ENCODE measurements at regions not wholly inside any gene's neighbourhood (a gene's known extent, or its start where the extent isn't known, plus 50 kb on each side); places are given as distances from the start of the nearest gene placed in this dataset.

DNA sequence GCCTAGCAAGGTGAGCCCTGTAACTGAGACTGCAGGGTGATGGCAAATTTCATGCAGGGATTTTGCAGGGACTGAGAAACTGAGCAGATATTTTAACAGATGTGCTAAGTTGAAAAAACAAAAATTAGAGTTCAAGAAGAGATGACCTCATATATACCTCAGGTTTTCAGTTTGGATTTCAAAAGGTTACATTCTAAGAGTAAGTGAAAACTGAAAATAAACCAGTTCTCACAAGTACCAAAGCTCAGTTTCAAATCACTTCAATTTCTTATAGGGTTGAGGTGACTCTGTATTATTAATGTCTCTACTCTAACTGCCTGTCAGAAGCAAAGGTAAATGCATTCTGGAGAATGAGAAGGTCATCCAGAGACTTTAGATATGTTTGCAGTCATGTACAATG lies 237.4 kb upstream of the VRK2 start:
- Histone ChIP-seq H3K27me3 (ENCODE audit: control insufficient read depth, insufficient read depth, low read length) (no peaks in the 10 kb centered on the region), H3K4me3 (ENCODE audit: low read depth, low read length) (no peak overlapping the region), H3K36me3 (ENCODE audit: control insufficient read depth, insufficient read depth, low read length) (no peaks in the 10 kb centered on the region)
- TF ChIP-seq CTCF (IDR thresholded peaks at IDR 0.05; ENCODE audit: insufficient read depth, low read length, poor library complexity, severe bottlenecking): no peak
- no peak for DNase-seq (ENCODE audit: low read depth)

DNA sequence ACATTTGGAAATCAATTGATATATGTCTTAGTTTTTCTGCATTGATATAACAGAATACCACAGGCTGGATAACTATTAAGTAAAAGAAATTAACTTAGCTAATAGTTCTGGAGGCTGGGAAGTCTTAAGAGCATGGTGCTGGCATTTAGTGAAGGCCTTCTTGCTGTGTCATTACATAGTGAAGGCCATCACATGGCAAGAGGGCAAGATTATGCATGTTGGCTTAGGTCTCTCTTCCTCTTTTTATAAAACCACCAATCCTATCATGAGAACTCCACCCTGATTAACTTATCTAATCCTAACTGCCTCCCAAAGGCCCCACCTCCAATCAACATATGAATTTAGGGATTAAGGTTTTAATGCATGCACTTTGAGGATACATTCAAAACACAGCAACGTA lies 225.5 kb upstream of the VRK2 start:
- Histone ChIP-seq H3K4me3 (ENCODE audit: low read depth, low read length) (no peak overlapping the region), H3K27me3 (ENCODE audit: control insufficient read depth, insufficient read depth, low read length) (no peaks in the 10 kb centered on the region), H3K36me3 (ENCODE audit: control insufficient read depth, insufficient read depth, low read length) (no peaks in the 10 kb centered on the region)
- DNase-seq (ENCODE audit: low read depth): no peak
- TF ChIP-seq CTCF (IDR thresholded peaks at IDR 0.05; ENCODE audit: insufficient read depth, low read length, poor library complexity, severe bottlenecking): no peak

GRCh38 chr2:57828221-57828620 lies 218.4 kb upstream of the VRK2 start:
- Histone ChIP-seq H3K27me3 (ENCODE audit: control insufficient read depth, insufficient read depth, low read length) (no peaks in the 10 kb centered on the region), H3K4me3 (ENCODE audit: low read depth, low read length) (no peak overlapping the region), H3K36me3 (ENCODE audit: control insufficient read depth, insufficient read depth, low read length) (no peaks in the 10 kb centered on the region)
- DNase-seq (ENCODE audit: low read depth): no peak
- TF ChIP-seq CTCF (IDR thresholded peaks at IDR 0.05; ENCODE audit: insufficient read depth, low read length, poor library complexity, severe bottlenecking): no peak

DNA sequence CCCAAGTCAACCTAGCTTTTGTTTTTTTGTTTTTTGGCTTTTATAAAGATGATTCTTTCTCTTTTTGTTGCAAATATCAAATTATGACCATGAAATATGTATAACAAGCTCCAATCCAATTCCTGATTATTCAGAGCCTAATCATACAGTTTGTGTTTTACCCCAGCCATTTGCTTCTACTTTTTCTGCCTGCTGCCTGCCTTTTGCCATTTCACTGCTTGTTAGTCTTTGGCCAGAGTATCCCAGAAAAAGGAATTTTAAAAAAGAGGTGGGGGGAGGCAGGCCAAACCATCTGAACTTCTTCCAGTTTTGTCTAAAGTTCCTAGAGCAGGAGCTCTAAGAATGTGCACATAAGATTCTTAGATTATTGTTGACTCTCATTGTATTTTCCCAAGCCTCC lies 211.9 kb upstream of the VRK2 start:
- no peaks in the 10 kb centered on the region for H3K36me3 ChIP-seq (ENCODE audit: control insufficient read depth, insufficient read depth, low read length)
- DNase-seq (ENCODE audit: low read depth): no peak
- no peak for TF ChIP-seq CTCF (IDR thresholded peaks at IDR 0.05; ENCODE audit: insufficient read depth, low read length, poor library complexity, severe bottlenecking)
- no peak overlapping the region for H3K4me3 ChIP-seq (ENCODE audit: low read depth, low read length)
- no peaks in the 10 kb centered on the region for H3K27me3 ChIP-seq (ENCODE audit: control insufficient read depth, insufficient read depth, low read length)

GRCh38 chr2:57842531-57842930 lies 204.1 kb upstream of the VRK2 start:
- no peak for TF ChIP-seq CTCF (IDR thresholded peaks at IDR 0.05; ENCODE audit: insufficient read depth, low read length, poor library complexity, severe bottlenecking)

DNA sequence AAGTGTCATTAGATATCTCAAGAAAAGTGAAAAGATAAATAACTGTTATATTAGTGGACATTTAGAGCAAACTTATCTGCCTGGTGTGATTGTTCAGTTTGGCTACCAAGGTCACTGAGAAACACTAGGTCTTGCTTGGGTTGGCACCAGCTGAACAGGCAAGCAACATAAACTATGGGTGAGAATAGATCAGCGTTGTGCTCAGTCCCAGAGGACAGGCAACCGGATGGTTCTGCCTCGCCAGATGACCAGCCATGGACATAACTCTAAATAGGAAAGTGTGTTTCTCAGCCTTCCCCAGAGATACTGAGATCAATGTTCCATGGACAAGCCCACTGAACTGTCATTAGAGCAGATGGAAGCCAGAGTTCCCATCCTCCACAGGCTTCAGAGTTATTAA lies 203.4 kb upstream of the VRK2 start:
- no peak for TF ChIP-seq CTCF (IDR thresholded peaks at IDR 0.05; ENCODE audit: insufficient read depth, low read length, poor library complexity, severe bottlenecking)
- Histone ChIP-seq H3K36me3 (ENCODE audit: control insufficient read depth, insufficient read depth, low read length) (no peaks in the 10 kb centered on the region), H3K27me3 (ENCODE audit: control insufficient read depth, insufficient read depth, low read length) (no peaks in the 10 kb centered on the region), H3K4me3 (ENCODE audit: low read depth, low read length) (no peak overlapping the region)
- DNase-seq (ENCODE audit: low read depth): no peak

More at GRCh38 chr2:57842531-57842930, 204.1 kb upstream of the VRK2 start:
- Histone ChIP-seq H3K27me3 (ENCODE audit: control insufficient read depth, insufficient read depth, low read length) (no peaks in the 10 kb centered on the region), H3K36me3 (ENCODE audit: control insufficient read depth, insufficient read depth, low read length) (no peaks in the 10 kb centered on the region), H3K4me3 (ENCODE audit: low read depth, low read length) (no peak overlapping the region)
- peak; percentile 16 for DNase-seq (ENCODE audit: low read depth)
